ENCODE measurements at regions not wholly inside any gene's neighbourhood (a gene's known extent, or its start where the extent isn't known, plus 50 kb on each side); places are given as distances from the start of the nearest gene placed in this dataset.

- H3K4me3 ChIP-seq (ENCODE audit: low read depth, low read length), result no peak overlapping the region
- TF ChIP-seq CTCF (IDR thresholded peaks at IDR 0.05; ENCODE audit: low read depth, low read length), result no peak
Observed at GRCh38 chr6:112991912-112992311, 644.8 kb downstream of the RFPL4B start.

GRCh38 chr6:112997421-112998085 is 650.4 kb downstream of the RFPL4B start:
- TF ChIP-seq CTCF (IDR thresholded peaks at IDR 0.05; ENCODE audit: low read depth, low read length), result no peak
- no peak overlapping the region for H3K4me3 ChIP-seq (ENCODE audit: low read depth, low read length)

- TF ChIP-seq CTCF (IDR thresholded peaks at IDR 0.05; ENCODE audit: low read depth, low read length), result no peak
- H3K4me3 ChIP-seq (ENCODE audit: low read depth, low read length), result no peak overlapping the region
Observed at GRCh38 chr6:113004054-113004453, 656.9 kb downstream of the RFPL4B start.

DNA sequence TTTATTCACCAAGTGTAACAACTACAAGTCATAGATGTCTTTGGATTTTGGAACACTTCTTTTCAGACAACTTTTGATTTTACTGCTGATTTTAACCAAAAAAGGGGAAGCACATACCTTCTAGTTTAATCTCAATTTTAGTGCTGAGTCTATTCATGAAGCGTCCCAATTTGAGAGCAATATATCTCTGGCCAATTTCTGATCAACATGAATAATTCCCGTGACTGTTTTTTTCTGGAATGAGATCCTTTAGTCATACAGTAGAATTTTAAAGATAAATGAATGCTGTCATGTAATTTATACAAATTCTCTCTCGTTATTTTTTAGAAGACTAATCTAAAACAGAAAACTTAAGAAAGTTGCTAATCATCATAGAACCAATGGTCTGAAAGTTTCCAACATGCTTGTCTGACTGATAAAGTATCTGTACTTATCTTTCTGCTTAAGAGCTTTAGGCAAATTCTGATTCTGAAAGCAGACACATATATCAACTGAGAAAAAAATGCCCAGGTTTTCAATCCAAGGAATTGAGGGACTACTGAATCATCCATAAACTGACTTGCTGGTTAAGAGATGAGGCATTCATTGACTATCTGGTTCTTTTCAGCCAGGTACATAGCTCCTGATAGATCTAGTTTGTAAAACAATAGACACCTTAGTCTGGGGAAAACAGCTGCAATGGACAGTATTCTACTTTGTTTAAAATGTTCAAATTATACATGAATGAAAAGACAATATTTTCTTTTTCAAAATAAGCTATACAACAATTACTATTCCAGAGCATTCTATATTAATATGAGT is 657.5 kb downstream of the RFPL4B start:
- H3K4me3 ChIP-seq (ENCODE audit: low read depth, low read length), result no peak overlapping the region
- TF ChIP-seq CTCF (IDR thresholded peaks at IDR 0.05; ENCODE audit: low read depth, low read length), result no peak

GRCh38 chr6:113006494-113006893 is 659.4 kb downstream of the RFPL4B start:
- no peak for TF ChIP-seq CTCF (IDR thresholded peaks at IDR 0.05; ENCODE audit: low read depth, low read length)

DNA sequence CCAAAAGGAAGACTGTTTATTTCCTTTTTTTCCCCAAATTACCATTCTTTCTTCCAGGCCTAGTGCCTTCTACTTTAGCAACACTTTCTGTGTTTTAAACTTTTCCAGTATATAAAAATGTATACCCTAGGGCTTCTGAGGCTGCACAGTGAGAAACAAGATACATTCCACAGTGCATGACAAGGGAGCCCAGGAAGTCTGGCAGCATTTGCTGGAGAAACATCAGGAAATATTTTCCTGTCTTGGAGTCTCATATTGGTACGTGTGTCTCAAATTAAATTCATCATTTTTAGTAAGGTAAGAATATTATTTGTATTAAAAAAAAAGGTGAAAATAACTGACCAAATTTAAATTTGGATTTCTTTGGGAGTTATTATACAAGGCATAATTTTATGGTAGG is 662.6 kb downstream of the RFPL4B start:
- no peak for TF ChIP-seq CTCF (IDR thresholded peaks at IDR 0.05; ENCODE audit: low read depth, low read length)
- no peak overlapping the region for H3K4me3 ChIP-seq (ENCODE audit: low read depth, low read length)

More at GRCh38 chr6:113006494-113006893, 659.4 kb downstream of the RFPL4B start:
- H3K4me3 ChIP-seq (ENCODE audit: low read depth, low read length), result no peak overlapping the region
